Upper lobe of right lung (tissue), 1 donor: ENCODE measurements at regions not wholly inside any gene's neighbourhood (a gene's known extent, or its start where the extent isn't known, plus 50 kb on each side); places are given as distances from the start of the nearest gene placed in this dataset.
"Not testable (repeated sequence)": the region's sequence is repeated elsewhere in the genome, so short reads cannot be mapped to it uniquely, and the experiment has no call there.

Experiments used
- ATAC-seq: fragments of 200-7000 bp; cut with Tn5 transposase; one replicate; pipeline ENCODE4 v1.9.1; 2020; ENCODE audit warnings: mild to moderate bottlenecking, moderate library complexity
- DNase-seq: peaks from one replicate; pipeline ENCODE4 v3.0.0-alpha.2; 2020
- H3K27ac ChIP-seq: fragments of 200-600 bp; one replicate; pipeline ENCODE4 v1.8.0; 2022
- H3K27me3 ChIP-seq: fragments of 200-600 bp; one replicate; pipeline ENCODE4 v1.8.0; 2022; ENCODE audit warnings: mild to moderate bottlenecking
- H3K36me3 ChIP-seq: fragments of 200-600 bp; one replicate; pipeline ENCODE4 v1.8.0; 2022
- H3K4me1 ChIP-seq: fragments of 200-600 bp; one replicate; pipeline ENCODE4 v1.8.0; 2022
- H3K4me3 ChIP-seq: fragments of 200-600 bp; one replicate; pipeline ENCODE4 v1.8.0; 2022; ENCODE audit warnings: mild to moderate bottlenecking
- H3K9me3 ChIP-seq: fragments of 200-600 bp; one replicate; pipeline ENCODE4 v1.8.0; 2022
- CTCF ChIP-seq: fragments of 200-600 bp; IDR thresholded peaks from one replicate; pipeline ENCODE4 v1.8.0; 2022; ENCODE audit warnings: antibody characterized with exemption
- intact Hi-C: fragments of 100-400 bp; cut with DNase I; formaldehyde crosslinking; loops from one replicate; pipeline ENCODE4 v1.11.0; 2022
- donor health status: DM: no; HTN: yes; CAD: no; lungs with severe emphysema.

- Histone ChIP-seq H3K4me3 (no peak overlapping the region), H3K36me3 (no peaks in the 10 kb centered on the region), H3K4me1 (no peaks in the 10 kb centered on the region), H3K9me3 (no peaks in the 10 kb centered on the region), H3K27me3 (no peaks in the 10 kb centered on the region), H3K27ac (no peak overlapping the region)
- no peak for TF ChIP-seq CTCF
- intact Hi-C loops = no loop called here
- ATAC-seq (no peak), DNase-seq (no peak)
These were observed 621.5 kb upstream of the SEMA6D start for GRCh38 chr15:47095833-47096232.

- H3K9me3 ChIP-seq, intact Hi-C loops, H3K4me1 ChIP-seq, H3K36me3 ChIP-seq, ATAC-seq, DNase-seq, H3K27ac ChIP-seq, H3K27me3 ChIP-seq, H3K4me3 ChIP-seq: not testable (repeated sequence)
These were observed 618.8 kb upstream of the SEMA6D start for GRCh38 chr15:47098526-47098925.

- DNase-seq = not testable (repeated sequence)
These were observed 617.5 kb upstream of the SEMA6D start for GRCh38 chr15:47099801-47100200.

GRCh38 chr15:47108800-47109199 is 608.5 kb upstream of the SEMA6D start:
- H3K27me3 ChIP-seq, H3K4me3 ChIP-seq, H3K36me3 ChIP-seq, H3K9me3 ChIP-seq, H3K27ac ChIP-seq, DNase-seq, H3K4me1 ChIP-seq, ATAC-seq, intact Hi-C loops: not testable (repeated sequence)

More at GRCh38 chr15:47099801-47100200, 617.5 kb upstream of the SEMA6D start:
- H3K36me3 ChIP-seq, H3K4me3 ChIP-seq, intact Hi-C loops, H3K4me1 ChIP-seq, H3K27ac ChIP-seq, H3K9me3 ChIP-seq, ATAC-seq, H3K27me3 ChIP-seq: not testable (repeated sequence)

- no peaks in the 10 kb centered on the region for H3K4me1 ChIP-seq
- no peak for TF ChIP-seq CTCF
- intact Hi-C loops = no loop called here
- no peaks in the 10 kb centered on the region for H3K27me3 ChIP-seq
- no peak overlapping the region for H3K4me3 ChIP-seq
- H3K36me3 ChIP-seq = no peaks in the 10 kb centered on the region
- ATAC-seq = no peak
- DNase-seq = no peak
- H3K27ac ChIP-seq = no peak overlapping the region
- H3K9me3 ChIP-seq = no peaks in the 10 kb centered on the region
These were observed 600.6 kb upstream of the SEMA6D start for GRCh38 chr15:47116698-47117097.

- Histone ChIP-seq H3K9me3 (no peaks in the 10 kb centered on the region), H3K27ac (no peak overlapping the region), H3K27me3 (no peaks in the 10 kb centered on the region), H3K4me3 (no peak overlapping the region), H3K36me3 (no peaks in the 10 kb centered on the region), H3K4me1 (no peaks in the 10 kb centered on the region)
- DNase-seq (no peak), ATAC-seq (no peak)
- intact Hi-C loops = no loop called here
- no peak for TF ChIP-seq CTCF
These were observed 598.0 kb upstream of the SEMA6D start for GRCh38 chr15:47119349-47119748.

- no peak overlapping the region for H3K27ac ChIP-seq
- DNase-seq = no peak
- H3K36me3 ChIP-seq = no peaks in the 10 kb centered on the region
- ATAC-seq = no peak
- intact Hi-C loops = no loop called here
- no peak for TF ChIP-seq CTCF
- no peaks in the 10 kb centered on the region for H3K4me1 ChIP-seq
- no peak overlapping the region for H3K4me3 ChIP-seq
- H3K27me3 ChIP-seq = no peaks in the 10 kb centered on the region
- no peaks in the 10 kb centered on the region for H3K9me3 ChIP-seq
These were observed 592.7 kb upstream of the SEMA6D start for GRCh38 chr15:47124430-47125102.
